ENCODE measurements at regions not wholly inside any gene's neighbourhood (a gene's known extent, or its start where the extent isn't known, plus 50 kb on each side); places are given as distances from the start of the nearest gene placed in this dataset.
"Not testable (repeated sequence)": the region's sequence is repeated elsewhere in the genome, so short reads cannot be mapped to it uniquely, and the experiment has no call there.

- Histone ChIP-seq H3K4me1 (ENCODE audit: control insufficient read depth in 5 of 5, insufficient read depth in 5 of 5, low read length in 5 of 5) (peaks cover 0 to 3% (median 0%) of the 10 kb centered on the region in 5 donors), H3K4me3 (no peak overlapping the region), H3K36me3 (ENCODE audit: control insufficient read depth in 4 of 4, insufficient read depth in 4 of 4, low read length in 4 of 4) (no peaks in the 10 kb centered on the region), H3K27ac (ENCODE audit: low read depth in 1 of 2, low read length in 1 of 2) (no peak overlapping the region), H3K27me3 (ENCODE audit: control insufficient read depth in 3 of 3, insufficient read depth in 3 of 3, low read length in 2 of 3) (peaks cover 3 to 9% (median 5%) of the 10 kb centered on the region in 3 donors), H3K9ac (ENCODE audit: insufficient read depth in 1 of 2, low read length in 2 of 2) (no peak overlapping the region), H3K9me3 (ENCODE audit: control insufficient read depth in 4 of 4, insufficient read depth in 3 of 4, low read length in 3 of 4) (peaks cover 0 to 7% (median 0%) of the 10 kb centered on the region in 4 donors)
- 12 to 23% methylated on average over 61 to 62 of the region's 62 CpGs for WGBS, 2 donors
- ATAC-seq (ENCODE audit: insufficient read depth, low FRiP score) (no peak), DNase-seq (no peak)
- no peak for TF ChIP-seq CTCF (IDR thresholded peaks at IDR 0.05; ENCODE audit: control extremely low read depth, extremely low read depth)
Measured at GRCh38 chr2:91839904-91840868, 3031.0 kb upstream of the TEKT4 start.

- DNase-seq; ATAC-seq (ENCODE audit: insufficient read depth, low FRiP score); H3K27ac ChIP-seq (ENCODE audit: low read depth in 1 of 2, low read length in 1 of 2); H3K9ac ChIP-seq (ENCODE audit: insufficient read depth in 1 of 2, low read length in 2 of 2); H3K9me3 ChIP-seq (ENCODE audit: control insufficient read depth in 4 of 4, insufficient read depth in 3 of 4, low read length in 3 of 4); H3K4me1 ChIP-seq (ENCODE audit: control insufficient read depth in 5 of 5, insufficient read depth in 5 of 5, low read length in 5 of 5); H3K4me3 ChIP-seq; H3K27me3 ChIP-seq (ENCODE audit: control insufficient read depth in 3 of 3, insufficient read depth in 3 of 3, low read length in 2 of 3); H3K36me3 ChIP-seq (ENCODE audit: control insufficient read depth in 4 of 4, insufficient read depth in 4 of 4, low read length in 4 of 4): not testable (repeated sequence)
- 89 to 93% methylated on average over 12 of the region's 12 CpGs for WGBS, 2 donors
Measured at GRCh38 chr2:91842264-91842663, 3029.0 kb upstream of the TEKT4 start.

GRCh38 chr2:91842913-91843312 lies 3028.3 kb upstream of the TEKT4 start:
- not testable (repeated sequence) for H3K9ac ChIP-seq (ENCODE audit: insufficient read depth in 1 of 2, low read length in 2 of 2); ATAC-seq (ENCODE audit: insufficient read depth, low FRiP score); H3K27me3 ChIP-seq (ENCODE audit: control insufficient read depth in 3 of 3, insufficient read depth in 3 of 3, low read length in 2 of 3); H3K36me3 ChIP-seq (ENCODE audit: control insufficient read depth in 4 of 4, insufficient read depth in 4 of 4, low read length in 4 of 4); H3K4me1 ChIP-seq (ENCODE audit: control insufficient read depth in 5 of 5, insufficient read depth in 5 of 5, low read length in 5 of 5); H3K27ac ChIP-seq (ENCODE audit: low read depth in 1 of 2, low read length in 1 of 2); H3K4me3 ChIP-seq; DNase-seq; H3K9me3 ChIP-seq (ENCODE audit: control insufficient read depth in 4 of 4, insufficient read depth in 3 of 4, low read length in 3 of 4)
- 94 to 96% methylated on average over 14 of the region's 14 CpGs for WGBS, 2 donors

- H3K27ac ChIP-seq (ENCODE audit: low read depth in 1 of 2, low read length in 1 of 2); DNase-seq; H3K9ac ChIP-seq (ENCODE audit: insufficient read depth in 1 of 2, low read length in 2 of 2); ATAC-seq (ENCODE audit: insufficient read depth, low FRiP score); H3K36me3 ChIP-seq (ENCODE audit: control insufficient read depth in 4 of 4, insufficient read depth in 4 of 4, low read length in 4 of 4); H3K27me3 ChIP-seq (ENCODE audit: control insufficient read depth in 3 of 3, insufficient read depth in 3 of 3, low read length in 2 of 3); H3K9me3 ChIP-seq (ENCODE audit: control insufficient read depth in 4 of 4, insufficient read depth in 3 of 4, low read length in 3 of 4); H3K4me1 ChIP-seq (ENCODE audit: control insufficient read depth in 5 of 5, insufficient read depth in 5 of 5, low read length in 5 of 5); H3K4me3 ChIP-seq: not testable (repeated sequence)
- 85 to 93% methylated on average over 37 to 39 of the region's 39 CpGs for WGBS, 2 donors
Measured at GRCh38 chr2:91843723-91844450, 3027.3 kb upstream of the TEKT4 start.

GRCh38 chr2:91844451-91844825 lies 3026.8 kb upstream of the TEKT4 start:
- not testable (repeated sequence) for H3K27me3 ChIP-seq (ENCODE audit: control insufficient read depth in 3 of 3, insufficient read depth in 3 of 3, low read length in 2 of 3); H3K9ac ChIP-seq (ENCODE audit: insufficient read depth in 1 of 2, low read length in 2 of 2); H3K9me3 ChIP-seq (ENCODE audit: control insufficient read depth in 4 of 4, insufficient read depth in 3 of 4, low read length in 3 of 4); H3K4me3 ChIP-seq; ATAC-seq (ENCODE audit: insufficient read depth, low FRiP score); H3K27ac ChIP-seq (ENCODE audit: low read depth in 1 of 2, low read length in 1 of 2); DNase-seq; H3K36me3 ChIP-seq (ENCODE audit: control insufficient read depth in 4 of 4, insufficient read depth in 4 of 4, low read length in 4 of 4); H3K4me1 ChIP-seq (ENCODE audit: control insufficient read depth in 5 of 5, insufficient read depth in 5 of 5, low read length in 5 of 5)
- WGBS, 2 donors, result 82 to 90% methylated on average over 13 to 17 of the region's 17 CpGs

GRCh38 chr2:91846388-91846787 lies 3024.8 kb upstream of the TEKT4 start:
- not testable (repeated sequence) for H3K4me1 ChIP-seq (ENCODE audit: control insufficient read depth in 5 of 5, insufficient read depth in 5 of 5, low read length in 5 of 5); H3K27me3 ChIP-seq (ENCODE audit: control insufficient read depth in 3 of 3, insufficient read depth in 3 of 3, low read length in 2 of 3); H3K27ac ChIP-seq (ENCODE audit: low read depth in 1 of 2, low read length in 1 of 2); H3K9ac ChIP-seq (ENCODE audit: insufficient read depth in 1 of 2, low read length in 2 of 2); ATAC-seq (ENCODE audit: insufficient read depth, low FRiP score); DNase-seq; H3K36me3 ChIP-seq (ENCODE audit: control insufficient read depth in 4 of 4, insufficient read depth in 4 of 4, low read length in 4 of 4); H3K4me3 ChIP-seq; H3K9me3 ChIP-seq (ENCODE audit: control insufficient read depth in 4 of 4, insufficient read depth in 3 of 4, low read length in 3 of 4)
- 82 to 86% methylated on average over 3 of the region's 3 CpGs for WGBS, 2 donors

- WGBS, 2 donors, result 92 to 95% methylated on average over 29 to 47 of the region's 47 CpGs
- H3K9me3 ChIP-seq (ENCODE audit: control insufficient read depth in 4 of 4, insufficient read depth in 3 of 4, low read length in 3 of 4); H3K27me3 ChIP-seq (ENCODE audit: control insufficient read depth in 3 of 3, insufficient read depth in 3 of 3, low read length in 2 of 3); H3K36me3 ChIP-seq (ENCODE audit: control insufficient read depth in 4 of 4, insufficient read depth in 4 of 4, low read length in 4 of 4); H3K9ac ChIP-seq (ENCODE audit: insufficient read depth in 1 of 2, low read length in 2 of 2); H3K4me3 ChIP-seq; DNase-seq; H3K27ac ChIP-seq (ENCODE audit: low read depth in 1 of 2, low read length in 1 of 2); H3K4me1 ChIP-seq (ENCODE audit: control insufficient read depth in 5 of 5, insufficient read depth in 5 of 5, low read length in 5 of 5); ATAC-seq (ENCODE audit: insufficient read depth, low FRiP score): not testable (repeated sequence)
Measured at GRCh38 chr2:91851689-91852420, 3019.4 kb upstream of the TEKT4 start.
